HEK293 (cell line): ENCODE measurements at regions not wholly inside any gene's neighbourhood (a gene's known extent, or its start where the extent isn't known, plus 50 kb on each side); places are given as distances from the start of the nearest gene placed in this dataset.

Source experiments
- TCF7L2 ChIP-seq: IDR thresholded peaks from 2 replicates; pipeline ENCODE4 v1.6.1; 2011; ENCODE audit warnings: low read depth, mild to moderate bottlenecking, inconsistent platforms, low read length, moderate library complexity, borderline replicate concordance
- ZNF670 ChIP-seq: fragments of 450-650 bp; formaldehyde crosslinking; IDR thresholded peaks from 2 replicates; pipeline ENCODE4 v1.5.1; 2016; ENCODE audit warnings: missing biosample characterization, missing genetic modification characterization, low read depth
- TF ChIP-seq, protein P1 (sequence below): fragments of 450-650 bp; formaldehyde crosslinking; IDR thresholded peaks from 2 replicates; pipeline ENCODE4 v1.5.1; 2016; ENCODE audit warnings: missing biosample characterization, missing genetic modification characterization

DNA sequence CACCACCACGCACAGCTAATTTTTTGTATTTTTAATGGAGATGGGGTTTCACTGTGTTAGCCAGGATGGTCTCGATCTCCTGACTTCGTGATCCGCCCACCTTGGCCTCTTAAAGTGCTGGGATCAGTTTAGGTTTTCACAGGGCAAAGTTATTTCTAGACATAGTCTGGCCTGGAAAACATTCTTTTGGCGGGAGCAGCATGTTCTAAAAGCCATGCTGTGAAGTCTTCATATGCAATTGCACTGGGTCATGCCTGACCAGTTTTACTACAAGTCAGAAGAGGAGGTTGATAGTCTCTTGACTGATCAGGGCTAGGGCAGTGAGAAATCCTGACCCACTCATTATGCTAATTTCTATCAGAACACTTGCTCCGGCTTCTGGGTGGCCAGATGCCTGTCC is 131.6 kb upstream of the POU3F1 start:
- TF ChIP-seq ZNF670 (tag by site-specific recombination): no peak
- no peak for TF ChIP-seq TCF7L2
- TF ChIP-seq, protein P1, sequence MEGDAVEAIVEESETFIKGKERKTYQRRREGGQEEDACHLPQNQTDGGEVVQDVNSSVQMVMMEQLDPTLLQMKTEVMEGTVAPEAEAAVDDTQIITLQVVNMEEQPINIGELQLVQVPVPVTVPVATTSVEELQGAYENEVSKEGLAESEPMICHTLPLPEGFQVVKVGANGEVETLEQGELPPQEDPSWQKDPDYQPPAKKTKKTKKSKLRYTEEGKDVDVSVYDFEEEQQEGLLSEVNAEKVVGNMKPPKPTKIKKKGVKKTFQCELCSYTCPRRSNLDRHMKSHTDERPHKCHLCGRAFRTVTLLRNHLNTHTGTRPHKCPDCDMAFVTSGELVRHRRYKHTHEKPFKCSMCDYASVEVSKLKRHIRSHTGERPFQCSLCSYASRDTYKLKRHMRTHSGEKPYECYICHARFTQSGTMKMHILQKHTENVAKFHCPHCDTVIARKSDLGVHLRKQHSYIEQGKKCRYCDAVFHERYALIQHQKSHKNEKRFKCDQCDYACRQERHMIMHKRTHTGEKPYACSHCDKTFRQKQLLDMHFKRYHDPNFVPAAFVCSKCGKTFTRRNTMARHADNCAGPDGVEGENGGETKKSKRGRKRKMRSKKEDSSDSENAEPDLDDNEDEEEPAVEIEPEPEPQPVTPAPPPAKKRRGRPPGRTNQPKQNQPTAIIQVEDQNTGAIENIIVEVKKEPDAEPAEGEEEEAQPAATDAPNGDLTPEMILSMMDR (tag by site-specific recombination): no peak
